GM19193 (cell line): ENCODE measurements at regions not wholly inside any gene's neighbourhood (a gene's known extent, or its start where the extent isn't known, plus 50 kb on each side); places are given as distances from the start of the nearest gene placed in this dataset.

ENCODE experiments used
- POLR2A ChIP-seq: IDR thresholded peaks from 4 replicates; pipeline ENCODE4 v1.6.1; 2011; ENCODE audit not compliant: insufficient read depth, insufficient read length; ENCODE audit errors: extremely low read depth

- no peak for TF ChIP-seq POLR2A
Observed at GRCh38 chr16:87216841-87217275, 100.3 kb downstream of the C16orf95 start.

- no peak for TF ChIP-seq POLR2A
Observed at GRCh38 chr16:87218281-87219055, 98.7 kb downstream of the C16orf95 start.

GRCh38 chr16:87219287-87219909 is 97.8 kb downstream of the C16orf95 start:
- no peak for TF ChIP-seq POLR2A

- no peak for TF ChIP-seq POLR2A
Observed at GRCh38 chr16:87221633-87222032, 95.6 kb downstream of the C16orf95 start.

GRCh38 chr16:87222335-87222734 is 94.9 kb downstream of the C16orf95 start:
- no peak for TF ChIP-seq POLR2A

GRCh38 chr16:87223656-87224248 is 93.4 kb downstream of the C16orf95 start:
- no peak for TF ChIP-seq POLR2A

GRCh38 chr16:87226926-87227295 is 90.3 kb downstream of the C16orf95 start:
- no peak for TF ChIP-seq POLR2A

GRCh38 chr16:87227296-87227951 is 89.8 kb downstream of the C16orf95 start:
- TF ChIP-seq POLR2A, result no peak

- TF ChIP-seq POLR2A, result no peak
Observed at GRCh38 chr16:87228363-87228762, 88.8 kb downstream of the C16orf95 start.

- TF ChIP-seq POLR2A, result no peak
Observed at GRCh38 chr16:87229230-87230188, 87.7 kb downstream of the C16orf95 start.

GRCh38 chr16:87230571-87230970 is 86.6 kb downstream of the C16orf95 start:
- no peak for TF ChIP-seq POLR2A

GRCh38 chr16:87231295-87231694 is 85.9 kb downstream of the C16orf95 start:
- TF ChIP-seq POLR2A, result no peak

GRCh38 chr16:87231911-87232310 is 85.3 kb downstream of the C16orf95 start:
- TF ChIP-seq POLR2A, result no peak

- TF ChIP-seq POLR2A, result no peak
Observed at GRCh38 chr16:87233928-87234327, 83.3 kb downstream of the C16orf95 start.
